ENCODE measurements at regions not wholly inside any gene's neighbourhood (a gene's known extent, or its start where the extent isn't known, plus 50 kb on each side); places are given as distances from the start of the nearest gene placed in this dataset.

- H3F3A ChIP-seq (ENCODE audit: insufficient read depth, low read length, poor library complexity, severe bottlenecking): no peaks in the 10 kb centered on the region
- no peak overlapping the region for H3K9ac ChIP-seq (ENCODE audit: low read length)
- no peak overlapping the region for H3K27ac ChIP-seq (ENCODE audit: low read length)
- H2AFZ ChIP-seq (ENCODE audit: low read depth, low read length): no peak overlapping the region
- H3K9me2 ChIP-seq (ENCODE audit: insufficient read depth, low read length): no peaks in the 10 kb centered on the region
- H4K20me1 ChIP-seq (ENCODE audit: insufficient read depth): no peaks in the 10 kb centered on the region
- peaks cover 3% of the 10 kb centered on the region for H3K9me3 ChIP-seq (ENCODE audit: low read length)
- no peaks in the 10 kb centered on the region for H3K79me2 ChIP-seq (replicated peaks; ENCODE audit: insufficient read depth, low read length)
- no peaks in the 10 kb centered on the region for H3K27me3 ChIP-seq (ENCODE audit: insufficient read depth, low read depth, low read length)
- no peak overlapping the region for H3K4me3 ChIP-seq (ENCODE audit: low read length)
- no peak overlapping the region for H3K4me2 ChIP-seq (ENCODE audit: low read length)
- H3K36me3 ChIP-seq (ENCODE audit: insufficient read depth, low read length): no peaks in the 10 kb centered on the region
- TF ChIP-seq MXI1 (conservative IDR thresholded peaks at IDR 0.05; ENCODE audit: poor library complexity, severe bottlenecking) (no peak), CTCF (IDR thresholded peaks at IDR 0.05; ENCODE audit: poor library complexity, severe bottlenecking) (no peak), POLR2AphosphoS5 (IDR thresholded peaks at IDR 0.05) (no peak), TAF1 (IDR thresholded peaks at IDR 0.05; ENCODE audit: low read depth) (no peak), REST (IDR thresholded peaks at IDR 0.05; ENCODE audit: borderline replicate concordance) (no peak), RAD21 (conservative IDR thresholded peaks at IDR 0.05) (no peak), EZH2 (IDR thresholded peaks at IDR 0.05; ENCODE audit: borderline replicate concordance, insufficient read depth, low read length, poor library complexity, severe bottlenecking) (no peak), SMC3 (conservative IDR thresholded peaks at IDR 0.05; ENCODE audit: poor library complexity) (no peak), EP300 (conservative IDR thresholded peaks at IDR 0.05; ENCODE audit: poor library complexity, severe bottlenecking) (no peak)
Observed at GRCh38 chr9:82590845-82591244, 472.1 kb downstream of the RASEF start.

GRCh38 chr9:82593501-82593900 is 469.4 kb downstream of the RASEF start:
- H3K36me3 ChIP-seq (ENCODE audit: insufficient read depth, low read length): no peaks in the 10 kb centered on the region
- H3K9me3 ChIP-seq (ENCODE audit: low read length): no peaks in the 10 kb centered on the region
- no peak overlapping the region for H3K4me2 ChIP-seq (ENCODE audit: low read length)
- no peak overlapping the region for H3K27ac ChIP-seq (ENCODE audit: low read length)
- no peak overlapping the region for H3K4me3 ChIP-seq (ENCODE audit: low read length)
- no peaks in the 10 kb centered on the region for H4K20me1 ChIP-seq (ENCODE audit: insufficient read depth)
- no peaks in the 10 kb centered on the region for H3K9me2 ChIP-seq (ENCODE audit: insufficient read depth, low read length)
- H3K9ac ChIP-seq (ENCODE audit: low read length): no peak overlapping the region
- H3K27me3 ChIP-seq (ENCODE audit: insufficient read depth, low read depth, low read length): no peaks in the 10 kb centered on the region
- TF ChIP-seq TAF1 (IDR thresholded peaks at IDR 0.05; ENCODE audit: low read depth): no peak
- no peak for TF ChIP-seq CTCF (IDR thresholded peaks at IDR 0.05; ENCODE audit: poor library complexity, severe bottlenecking)
- no peak for TF ChIP-seq SMC3 (conservative IDR thresholded peaks at IDR 0.05; ENCODE audit: poor library complexity)
- no peak for TF ChIP-seq POLR2AphosphoS5 (IDR thresholded peaks at IDR 0.05)
- no peaks in the 10 kb centered on the region for H3F3A ChIP-seq (ENCODE audit: insufficient read depth, low read length, poor library complexity, severe bottlenecking)
- no peaks in the 10 kb centered on the region for H3K79me2 ChIP-seq (replicated peaks; ENCODE audit: insufficient read depth, low read length)
- no peak overlapping the region for H2AFZ ChIP-seq (ENCODE audit: low read depth, low read length)
